GM13976 (cell line): ENCODE measurements at regions not wholly inside any gene's neighbourhood (a gene's known extent, or its start where the extent isn't known, plus 50 kb on each side); places are given as distances from the start of the nearest gene placed in this dataset.

ENCODE experiments used
- DNase-seq: peaks from one replicate; pipeline ENCODE4 v3.0.0; 2012; ENCODE audit warnings: low spot score
- CTCF ChIP-seq: IDR thresholded peaks from 2 replicates; pipeline ENCODE4 v1.5.1; 2012; ENCODE audit warnings: borderline replicate concordance, mild to moderate bottlenecking; ENCODE audit not compliant: insufficient read depth; ENCODE audit errors: extremely low read depth, missing control alignments, control extremely low read depth
- in situ Hi-C: fragments of 300-500 bp; cut with MboI; formaldehyde crosslinking; loops from one replicate; pipeline ENCODE4 v1.12.0; 2022; ENCODE audit warnings: low sequenced_read_pairs, mixed read lengths, inconsistent platforms; ENCODE audit not compliant: unreplicated experiment

GRCh38 chr22:23404689-23405365 is 175.3 kb downstream of the IGLL1 start:
- peak; percentile 38 for DNase-seq
- TF ChIP-seq CTCF: no peak
- in situ Hi-C loops: no loop called here

DNA sequence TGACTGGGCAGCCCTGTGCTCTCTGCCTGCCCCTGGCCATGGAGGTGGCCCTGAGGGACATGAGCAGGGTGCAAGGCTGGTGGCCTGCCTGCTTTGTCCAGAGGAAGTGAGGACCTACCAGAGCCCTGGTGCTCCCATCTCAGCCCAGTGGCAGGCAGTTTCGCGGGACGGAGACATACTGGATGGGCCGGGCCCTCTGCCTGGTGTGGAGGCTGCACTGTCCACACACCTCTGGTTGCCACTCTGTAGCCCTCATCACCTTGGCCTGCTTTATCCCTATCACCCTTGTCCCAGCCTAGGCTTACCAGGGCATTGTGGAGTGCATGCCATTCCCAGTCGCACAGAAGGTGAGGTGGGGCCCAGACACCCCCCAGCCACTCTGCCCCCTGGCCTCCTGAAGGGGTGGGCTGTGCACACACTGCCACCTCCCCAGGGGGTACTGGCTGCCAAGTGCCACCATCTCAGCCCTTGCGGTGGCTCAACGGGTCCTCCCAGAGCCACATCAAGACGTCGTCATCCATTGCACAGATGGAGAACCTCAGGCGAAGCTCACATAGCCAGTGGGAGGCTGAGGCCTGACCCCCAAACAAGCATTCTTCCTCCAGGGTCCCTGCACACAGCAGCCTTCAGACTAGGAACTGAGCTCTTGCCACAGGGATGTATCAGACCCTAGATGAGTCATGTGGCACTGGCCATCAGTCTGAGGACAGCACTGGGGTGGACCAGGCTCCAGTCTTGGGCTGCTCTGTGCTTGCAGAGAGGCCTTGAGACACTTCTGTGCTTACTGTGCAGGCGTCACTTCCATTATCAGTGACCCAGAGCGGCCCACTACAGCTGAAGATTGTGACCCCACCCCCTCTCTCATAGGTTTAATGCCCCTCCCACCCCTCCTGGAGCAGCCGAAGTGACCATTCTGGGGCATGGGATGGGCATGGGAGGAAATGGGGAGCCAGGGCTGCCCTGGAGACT is 176.1 kb downstream of the IGLL1 start:
- in situ Hi-C loops: no loop called here
- DNase-seq: no peak
- no peak for TF ChIP-seq CTCF

DNA sequence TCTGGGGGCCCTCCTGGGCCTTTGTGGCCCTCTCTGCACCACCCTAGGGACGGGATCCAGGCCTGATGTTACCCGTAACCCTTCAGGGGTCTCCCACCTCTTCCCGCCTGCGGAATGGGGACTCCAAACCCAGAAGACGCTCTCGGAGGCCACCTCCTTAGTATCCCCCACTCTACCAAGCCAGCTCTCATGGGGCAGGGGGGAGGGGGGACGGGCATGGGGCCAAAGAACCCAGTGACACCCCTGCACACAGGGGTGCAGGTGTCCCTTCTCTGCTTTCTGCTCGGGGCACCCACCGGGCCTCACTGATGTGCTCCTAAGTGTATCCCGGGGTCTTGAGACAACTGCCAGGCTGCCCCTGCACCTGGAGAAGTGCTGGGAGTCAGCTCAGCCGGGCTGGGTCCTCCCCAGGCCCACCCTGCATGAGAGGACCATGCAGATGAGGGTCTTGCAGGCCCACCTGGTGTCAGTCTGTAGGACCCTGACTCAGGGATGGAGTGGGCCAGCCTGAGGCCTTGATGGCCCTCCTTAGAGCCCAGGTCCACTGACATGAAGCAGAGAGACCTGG is 176.9 kb downstream of the IGLL1 start:
- in situ Hi-C loops: no loop called here
- DNase-seq: no peak
- TF ChIP-seq CTCF: no peak

DNA sequence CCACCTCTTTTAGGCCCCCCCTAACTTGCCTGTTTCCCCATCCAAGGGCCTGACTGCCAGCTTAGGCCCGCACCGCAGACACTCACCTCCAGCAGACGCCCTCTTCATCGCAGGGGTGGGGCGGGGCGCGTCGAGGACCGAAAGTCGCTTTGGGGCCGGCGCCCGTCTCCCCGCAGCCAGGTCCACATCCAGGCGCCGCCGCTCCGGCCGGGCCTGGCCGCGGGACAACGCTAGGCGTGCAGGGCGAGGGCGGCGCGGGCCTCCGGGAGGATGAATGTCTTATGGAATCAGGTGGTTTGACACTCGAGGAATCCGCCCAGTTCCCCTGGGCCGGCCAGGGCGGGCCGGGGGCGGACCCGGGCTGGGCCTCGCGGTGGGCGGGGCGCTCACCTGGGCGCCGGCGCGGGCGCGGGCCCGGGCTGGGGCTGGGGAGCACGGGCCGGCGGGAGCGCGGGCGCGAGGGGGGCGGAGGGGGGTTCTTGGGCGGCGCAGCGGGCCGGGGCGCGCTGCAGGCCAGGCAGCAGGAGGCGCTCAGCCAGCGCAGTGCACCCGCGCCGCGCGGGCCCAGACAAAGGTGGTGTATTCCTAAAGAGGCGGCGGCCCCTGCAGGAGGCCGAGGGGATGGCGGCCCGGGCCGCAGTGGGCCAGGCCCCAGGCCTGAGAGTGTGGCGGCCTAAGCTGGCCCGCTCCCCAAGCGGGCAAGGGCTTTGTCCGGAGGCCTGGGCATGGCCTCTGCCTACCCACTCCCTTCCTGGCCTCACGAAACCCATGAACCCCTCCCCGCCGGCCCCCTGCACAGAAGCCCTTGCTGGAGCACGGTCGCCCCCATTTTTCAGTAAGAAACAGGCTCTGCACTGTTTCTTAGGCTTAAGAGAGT is 177.6 kb downstream of the IGLL1 start:
- DNase-seq: peak; percentile 86
- in situ Hi-C loops: no loop called here
- peak; percentile 34 for TF ChIP-seq CTCF

- no peak for TF ChIP-seq CTCF
- in situ Hi-C loops: no loop called here
- no peak for DNase-seq
Measured at GRCh38 chr22:23401910-23402274, 178.2 kb downstream of the IGLL1 start.
